Trophoblast cell (in vitro differentiated cells and primary cell): ENCODE measurements at regions not wholly inside any gene's neighbourhood (a gene's known extent, or its start where the extent isn't known, plus 50 kb on each side); places are given as distances from the start of the nearest gene placed in this dataset.
A peak's percentile ranks its signal among the peaks of the same experiment; 100 is the strongest.

ENCODE experiments used
- DNase-seq, 2 donors: peaks; one replicate each; pipeline ENCODE4 v3.0.0-alpha.2; 2016
- H2AFZ ChIP-seq: 2 replicates; pipeline ENCODE4 v1.6.1; 2013; ENCODE audit warnings: low read length, moderate library complexity, mild to moderate bottlenecking; ENCODE audit not compliant: insufficient read depth, poor library complexity
- H2AK5ac ChIP-seq: 2 replicates; pipeline ENCODE4 v1.6.1; 2013; ENCODE audit warnings: mild to moderate bottlenecking, low read length
- H2BK120ac ChIP-seq: 2 replicates; pipeline ENCODE4 v1.6.1; 2013; ENCODE audit warnings: low read length, mild to moderate bottlenecking, moderate library complexity; ENCODE audit not compliant: insufficient read depth, poor library complexity
- H2BK12ac ChIP-seq: 2 replicates; pipeline ENCODE4 v1.6.1; 2013; ENCODE audit warnings: mild to moderate bottlenecking, low read length, moderate library complexity
- H2BK5ac ChIP-seq: 2 replicates; pipeline ENCODE4 v1.6.1; 2013; ENCODE audit warnings: low read length, low read depth, moderate library complexity, mild to moderate bottlenecking; ENCODE audit not compliant: poor library complexity
- H3K14ac ChIP-seq: 2 replicates; pipeline ENCODE4 v1.6.1; 2013; ENCODE audit warnings: mild to moderate bottlenecking, low read length
- H3K18ac ChIP-seq: 2 replicates; pipeline ENCODE4 v1.6.1; 2013; ENCODE audit warnings: mild to moderate bottlenecking, low read length
- H3K23ac ChIP-seq: 2 replicates; pipeline ENCODE4 v1.6.1; 2013; ENCODE audit warnings: low read length
- H3K27ac ChIP-seq: 2 replicates; pipeline ENCODE4 v1.5.1; 2013; ENCODE audit warnings: low read depth, mild to moderate bottlenecking, inconsistent platforms, low read length, moderate library complexity
- H3K27me3 ChIP-seq: 2 replicates; pipeline ENCODE4 v1.6.1; 2013; ENCODE audit warnings: inconsistent platforms, mild to moderate bottlenecking, low read length, moderate library complexity; ENCODE audit not compliant: insufficient read depth
- H3K36me3 ChIP-seq, 2 experiments: 1 replicate in 1 of 2; 2 replicates in 1 of 2; pipeline ENCODE4 v1.6.1; 2013; ENCODE audit warnings: low read length in 2 of 2, mild to moderate bottlenecking in 2 of 2, moderate library complexity in 1 of 2; ENCODE audit not compliant: insufficient read depth in 2 of 2, control insufficient read depth in 1 of 2
- H3K4ac ChIP-seq: 2 replicates; pipeline ENCODE4 v1.6.1; 2013; ENCODE audit warnings: low read depth, mild to moderate bottlenecking, low read length, moderate library complexity
- H3K4me1 ChIP-seq, 2 experiments: 1 replicate in 1 of 2; 2 replicates in 1 of 2; pipeline ENCODE4 v1.6.1; 2013; ENCODE audit warnings: low read length in 2 of 2, mild to moderate bottlenecking in 2 of 2, moderate library complexity in 1 of 2; ENCODE audit not compliant: insufficient read depth in 2 of 2, control insufficient read depth in 1 of 2
- H3K4me2 ChIP-seq: 2 replicates; pipeline ENCODE4 v1.6.1; 2013; ENCODE audit warnings: inconsistent platforms, mild to moderate bottlenecking, low read length, moderate library complexity
- H3K4me3 ChIP-seq: 2 replicates; pipeline ENCODE4 v1.5.1; 2013; ENCODE audit warnings: mild to moderate bottlenecking, low read depth, low read length, inconsistent platforms
- H3K79me1 ChIP-seq: one replicate; pipeline ENCODE4 v1.6.1; 2013; ENCODE audit warnings: low read length
- H3K79me2 ChIP-seq: 2 replicates; pipeline ENCODE4 v1.6.1; 2013; ENCODE audit warnings: low read length, mild to moderate bottlenecking; ENCODE audit not compliant: control insufficient read depth, insufficient read depth, poor library complexity
- H3K9ac ChIP-seq: 2 replicates; pipeline ENCODE4 v1.6.1; 2013; ENCODE audit warnings: mild to moderate bottlenecking, low read length
- H3K9me3 ChIP-seq: 2 replicates; pipeline ENCODE4 v1.6.1; 2013; ENCODE audit warnings: low read depth, mild to moderate bottlenecking, control low read depth, inconsistent platforms, low read length; ENCODE audit not compliant: insufficient read depth
- H4K12ac ChIP-seq: 2 replicates; pipeline ENCODE4 v1.6.1; 2013; ENCODE audit warnings: low read depth, mild to moderate bottlenecking, low read length, moderate library complexity
- H4K8ac ChIP-seq: 2 replicates; pipeline ENCODE4 v1.6.1; 2013; ENCODE audit warnings: low read depth, mild to moderate bottlenecking, low read length, moderate library complexity
- H4K91ac ChIP-seq: one replicate; pipeline ENCODE4 v1.6.1; 2013; ENCODE audit warnings: low read depth, mild to moderate bottlenecking, low read length, moderate library complexity
- WGBS: extraction: QIAGEN DNeasy Blood & Tissue Kit; methylation state at CpG from one replicate; pipeline ENCODE4 v1.1.7; 2013; ENCODE audit warnings: missing lambda C conversion rate; ENCODE audit not compliant: insufficient read length, insufficient coverage; ENCODE audit errors: extremely low coverage; 5-methylcytosine and 5-hydroxymethylcytosine counted together

GRCh38 chr4:33150525-33150910 lies 2430.3 kb downstream of the PCDH7 start:
- Histone ChIP-seq H3K4me3 (no peak overlapping the region), H4K12ac (no peak overlapping the region), H3K4me1 (no peaks in the 10 kb centered on the region), H3K4ac (no peak overlapping the region), H2BK5ac (no peak overlapping the region), H3K23ac (no peak overlapping the region), H3K9me3 (no peaks in the 10 kb centered on the region), H3K79me1 (no peaks in the 10 kb centered on the region), H2AFZ (no peak overlapping the region), H3K14ac (no peak overlapping the region), H4K91ac (no peak overlapping the region), H3K27me3 (no peaks in the 10 kb centered on the region), H4K8ac (no peak overlapping the region), H3K36me3 (no peaks in the 10 kb centered on the region), H3K18ac (no peak overlapping the region), H3K4me2 (no peak overlapping the region), H3K9ac (no peak overlapping the region), H2AK5ac (no peak overlapping the region), H2BK120ac (no peak overlapping the region), H3K79me2 (no peaks in the 10 kb centered on the region), H3K27ac (no peak overlapping the region), H2BK12ac (no peak overlapping the region)
- no peak for DNase-seq
- WGBS = no CpG with 5 or more reads among the region's 3 CpGs

DNA sequence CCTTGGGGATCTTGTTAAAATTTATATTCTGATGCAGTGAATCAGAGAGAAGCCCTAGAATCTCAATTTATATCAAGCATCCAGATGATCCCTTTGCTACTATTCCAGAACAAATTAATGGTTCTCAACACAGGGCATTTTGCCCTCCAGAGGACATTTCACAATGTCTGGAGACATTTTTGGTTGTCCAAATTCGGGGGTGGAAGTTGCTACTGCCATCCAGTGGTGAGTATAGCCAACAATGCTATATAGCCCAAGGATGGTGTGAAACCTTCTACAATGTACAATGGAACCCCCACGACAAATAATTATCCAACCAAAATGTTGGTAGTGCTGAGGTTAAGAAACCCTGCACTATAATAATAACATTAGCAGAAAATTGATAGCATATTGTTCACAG lies 2440.0 kb downstream of the PCDH7 start:
- H4K91ac ChIP-seq = no peak overlapping the region

GRCh38 chr4:33161202-33161601 lies 2441.0 kb downstream of the PCDH7 start:
- H2AK5ac ChIP-seq = no peak overlapping the region
- H3K14ac ChIP-seq = no peak overlapping the region
- no peaks in the 10 kb centered on the region for H3K79me1 ChIP-seq
- H4K12ac ChIP-seq = no peak overlapping the region
- H4K91ac ChIP-seq = no peak overlapping the region
- H3K9ac ChIP-seq = no peak overlapping the region
- H3K36me3 ChIP-seq = no peaks in the 10 kb centered on the region
- H2BK120ac ChIP-seq = no peak overlapping the region
- no peaks in the 10 kb centered on the region for H3K79me2 ChIP-seq
- H3K4me1 ChIP-seq = no peaks in the 10 kb centered on the region
- no peak overlapping the region for H3K4me3 ChIP-seq
- no peak overlapping the region for H3K27ac ChIP-seq
- no peaks in the 10 kb centered on the region for H3K27me3 ChIP-seq
- H3K4ac ChIP-seq = no peak overlapping the region
- H2BK12ac ChIP-seq = no peak overlapping the region
- WGBS = 100% methylated on average over 1 of the region's 4 CpGs
- H2BK5ac ChIP-seq = no peak overlapping the region
- H3K4me2 ChIP-seq = no peak overlapping the region
- no peak overlapping the region for H2AFZ ChIP-seq
- no peak overlapping the region for H4K8ac ChIP-seq
- H3K23ac ChIP-seq = no peak overlapping the region
- no peak overlapping the region for H3K18ac ChIP-seq
- H3K9me3 ChIP-seq = no peaks in the 10 kb centered on the region
- DNase-seq = no peak

More for the DNA sequence above, 2440.0 kb downstream of the PCDH7 start:
- no peaks in the 10 kb centered on the region for H3K79me1 ChIP-seq
- no peak overlapping the region for H3K27ac ChIP-seq
- no peak overlapping the region for H3K4me3 ChIP-seq
- peak in 1 of 2 donors; percentile 7 for DNase-seq
- no peak overlapping the region for H3K14ac ChIP-seq
- H3K4me1 ChIP-seq = no peaks in the 10 kb centered on the region
- H3K79me2 ChIP-seq = no peaks in the 10 kb centered on the region
- H2AFZ ChIP-seq = no peak overlapping the region
- H3K4ac ChIP-seq = no peak overlapping the region
- no peak overlapping the region for H2AK5ac ChIP-seq
- no peak overlapping the region for H3K4me2 ChIP-seq
- no peak overlapping the region for H2BK5ac ChIP-seq
- H3K9me3 ChIP-seq = no peaks in the 10 kb centered on the region
- H2BK120ac ChIP-seq = no peak overlapping the region
- WGBS = no CpG with 5 or more reads among the region's 2 CpGs
- H3K23ac ChIP-seq = no peak overlapping the region
- no peak overlapping the region for H3K18ac ChIP-seq
- H2BK12ac ChIP-seq = no peak overlapping the region
- no peak overlapping the region for H4K8ac ChIP-seq
- H3K27me3 ChIP-seq = no peaks in the 10 kb centered on the region
- H4K12ac ChIP-seq = no peak overlapping the region
- no peaks in the 10 kb centered on the region for H3K36me3 ChIP-seq
- H3K9ac ChIP-seq = no peak overlapping the region

GRCh38 chr4:33162122-33162521 lies 2442.0 kb downstream of the PCDH7 start:
- no peak overlapping the region for H3K4me2 ChIP-seq
- H3K79me2 ChIP-seq = no peaks in the 10 kb centered on the region
- no peak overlapping the region for H4K12ac ChIP-seq
- H3K4me3 ChIP-seq = no peak overlapping the region
- no peaks in the 10 kb centered on the region for H3K79me1 ChIP-seq
- no peak overlapping the region for H3K14ac ChIP-seq
- DNase-seq = peak in 1 of 2 donors; percentile 14
- no peaks in the 10 kb centered on the region for H3K4me1 ChIP-seq
- H2BK120ac ChIP-seq = no peak overlapping the region
- H2BK12ac ChIP-seq = no peak overlapping the region
- no peak overlapping the region for H3K9ac ChIP-seq
- H2BK5ac ChIP-seq = no peak overlapping the region
- no peak overlapping the region for H3K23ac ChIP-seq
- H2AFZ ChIP-seq = no peak overlapping the region
- H3K18ac ChIP-seq = no peak overlapping the region
- H3K27me3 ChIP-seq = no peaks in the 10 kb centered on the region
- no peak overlapping the region for H3K27ac ChIP-seq
- H2AK5ac ChIP-seq = no peak overlapping the region
- H4K8ac ChIP-seq = no peak overlapping the region
- no peak overlapping the region for H4K91ac ChIP-seq
- no peak overlapping the region for H3K4ac ChIP-seq
- no peaks in the 10 kb centered on the region for H3K9me3 ChIP-seq
- H3K36me3 ChIP-seq = no peaks in the 10 kb centered on the region
